HG03103 (cell line): ENCODE measurements at regions not wholly inside any gene's neighbourhood (a gene's known extent, or its start where the extent isn't known, plus 50 kb on each side); places are given as distances from the start of the nearest gene placed in this dataset.
"Not testable (repeated sequence)": the region's sequence is repeated elsewhere in the genome, so short reads cannot be mapped to it uniquely, and the experiment has no call there.

Experiments
- ATAC-seq: cut with Tn5 transposase; IDR thresholded peaks from one replicate; pipeline ENCODE4 v1.9.1; 2021; ENCODE audit warnings: low read depth; ENCODE audit not compliant: unreplicated experiment

DNA sequence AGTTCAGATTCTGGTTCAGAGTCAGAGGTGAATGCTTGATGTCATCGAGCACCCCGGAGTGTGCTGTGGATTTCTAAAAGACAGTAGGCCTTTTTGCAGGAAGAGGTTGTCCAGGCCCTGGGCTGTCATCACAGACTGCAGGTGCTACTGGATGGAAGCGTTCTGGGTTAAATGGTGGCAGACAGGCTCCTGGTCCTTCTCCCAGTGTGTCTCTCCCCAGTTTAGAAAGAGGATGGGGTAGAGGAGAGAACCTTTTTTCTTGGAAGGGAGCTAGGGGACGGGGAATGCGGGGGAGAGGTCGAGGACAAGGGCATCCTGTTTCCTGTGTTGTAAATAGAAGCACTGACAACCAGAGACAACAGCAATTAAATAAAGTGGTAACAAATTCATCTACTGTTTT is 102.3 kb upstream of the NUDT6 start:
- no peak for ATAC-seq

- no peak for ATAC-seq
These were observed 103.0 kb upstream of the NUDT6 start for GRCh38 chr4:123025398-123025797.

GRCh38 chr4:123026015-123026414 is 103.6 kb upstream of the NUDT6 start:
- ATAC-seq, result not testable (repeated sequence)

- no peak for ATAC-seq
These were observed 109.3 kb upstream of the NUDT6 start for GRCh38 chr4:123031664-123032063.

- ATAC-seq, result no peak
These were observed 111.6 kb upstream of the NUDT6 start for GRCh38 chr4:123034023-123034422.

DNA sequence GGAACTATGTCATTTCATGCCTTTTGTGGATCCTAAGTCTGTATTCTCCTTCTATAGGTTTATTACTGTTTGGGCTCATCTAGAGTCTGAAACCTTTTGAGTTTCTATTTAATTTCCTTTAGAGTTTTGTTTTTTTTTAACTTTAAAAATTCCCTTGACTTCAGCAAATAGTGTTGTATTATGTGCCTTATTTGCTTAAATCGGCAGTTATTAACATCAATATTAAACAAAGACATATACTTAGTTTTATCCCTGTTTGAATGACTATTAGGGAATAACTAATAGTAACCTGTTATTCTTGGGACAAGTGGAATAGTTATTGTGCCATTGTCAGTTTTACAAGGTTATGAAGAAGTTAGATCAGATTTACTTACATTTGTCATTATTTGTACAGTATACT is 112.8 kb upstream of the NUDT6 start:
- ATAC-seq, result no peak

DNA sequence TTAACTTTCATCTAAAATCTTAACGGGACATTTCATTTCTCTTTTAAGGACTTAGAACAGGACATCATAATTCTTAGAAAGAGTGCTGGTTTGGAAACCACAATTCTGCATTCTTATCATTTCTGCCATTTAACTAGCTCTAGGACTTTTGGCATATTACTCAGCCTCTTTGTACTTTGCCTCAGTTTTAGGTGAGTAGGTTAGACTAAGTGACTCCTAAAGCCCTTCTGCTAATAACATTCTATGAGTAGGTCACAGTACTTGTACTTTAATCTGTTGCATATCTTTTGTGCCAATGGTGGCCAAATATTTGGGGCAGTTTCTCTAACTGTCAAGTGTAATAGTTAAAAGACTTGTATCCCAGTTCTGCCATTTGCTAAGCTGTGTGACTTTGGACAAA is 115.4 kb upstream of the NUDT6 start:
- ATAC-seq, result no peak

DNA sequence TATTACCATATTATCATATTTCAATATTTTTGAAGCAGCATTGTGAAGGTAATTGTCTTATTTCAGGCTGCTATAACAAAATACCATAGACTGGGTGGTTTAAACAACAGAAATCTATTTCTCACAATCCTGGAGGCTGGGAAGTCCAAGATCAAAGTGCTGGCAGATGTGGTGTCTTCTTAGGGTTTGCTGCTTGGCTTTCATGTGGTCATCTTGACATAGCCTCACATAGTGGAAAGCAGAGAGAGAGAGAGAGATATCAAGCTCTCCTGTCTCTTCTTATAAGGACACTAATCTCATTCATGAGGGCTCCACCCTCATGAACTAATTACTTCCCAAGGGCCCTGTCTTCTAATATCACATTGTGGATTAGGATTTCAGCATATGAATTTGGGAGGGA is 119.7 kb upstream of the NUDT6 start:
- ATAC-seq, result no peak

GRCh38 chr4:123043013-123043412 is 120.6 kb upstream of the NUDT6 start:
- ATAC-seq, result no peak

DNA sequence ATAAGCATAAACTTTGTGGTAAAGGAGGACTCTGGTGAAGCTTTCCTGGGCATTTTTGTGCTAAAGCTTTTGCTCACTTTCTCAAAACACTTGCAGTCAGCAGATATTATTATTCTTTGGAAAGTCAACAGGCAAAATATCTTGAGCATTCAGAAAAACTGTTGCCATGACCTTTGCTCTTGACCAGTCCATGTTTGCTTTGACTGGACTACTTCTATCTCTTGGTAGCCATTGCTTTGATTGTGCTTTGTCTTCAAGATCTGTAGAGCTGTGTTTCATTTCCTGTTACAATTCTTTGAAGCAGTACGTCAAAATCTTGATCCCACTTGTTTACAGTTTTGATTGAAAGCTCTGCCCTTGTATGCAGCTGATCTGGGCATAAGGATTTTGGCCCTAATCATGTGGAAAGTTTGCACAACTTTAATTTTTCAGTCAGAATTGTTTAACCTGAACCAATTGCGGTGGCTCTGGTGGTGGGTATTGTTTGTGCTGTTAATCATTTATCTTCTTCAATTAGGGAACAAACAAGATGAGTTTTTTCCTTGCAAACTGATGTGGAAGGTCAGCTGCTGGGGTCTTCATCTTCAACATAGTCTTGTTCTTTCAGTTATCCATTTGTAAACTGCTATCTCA is 121.5 kb upstream of the NUDT6 start:
- ATAC-seq, result no peak

DNA sequence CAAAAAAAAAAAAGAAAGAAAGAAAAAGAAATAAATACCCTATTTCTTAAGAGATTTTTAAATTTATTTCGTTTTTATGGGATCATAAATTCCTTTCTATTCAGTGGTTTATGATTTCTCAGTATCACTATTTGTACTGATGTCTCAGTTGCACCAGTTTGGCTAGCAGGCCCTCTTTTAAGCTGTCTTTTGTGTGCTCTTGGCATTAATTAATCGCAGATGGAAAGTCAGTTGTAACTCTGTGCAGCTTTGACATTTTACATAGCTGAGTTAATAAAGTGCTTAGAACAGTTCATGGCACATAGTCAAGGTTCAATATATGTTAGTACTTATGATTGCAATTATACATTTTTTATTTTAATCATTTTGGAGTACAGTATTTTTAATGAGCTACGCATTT is 123.7 kb upstream of the NUDT6 start:
- ATAC-seq, result no peak

DNA sequence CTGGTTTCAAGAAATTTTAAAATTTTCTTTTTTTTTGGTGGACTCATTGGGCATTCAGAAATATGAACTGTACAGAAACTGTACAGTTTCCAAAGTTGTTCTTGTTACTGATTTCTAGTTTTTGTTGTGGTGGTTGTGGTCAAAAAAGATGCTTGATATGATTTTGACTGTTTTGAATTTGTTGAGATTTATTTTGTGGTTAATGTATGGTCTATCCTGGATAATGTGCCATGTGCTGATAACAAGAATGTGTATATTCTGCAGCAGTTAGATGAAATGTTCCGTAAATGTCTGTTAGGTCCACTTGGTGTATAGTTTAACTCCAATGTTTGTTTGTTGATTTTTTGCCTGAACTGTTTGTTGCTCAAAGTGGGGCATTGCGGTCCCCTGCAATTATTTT is 127.6 kb upstream of the NUDT6 start:
- no peak for ATAC-seq

GRCh38 chr4:123052007-123052406 is 129.6 kb upstream of the NUDT6 start:
- ATAC-seq, result no peak

- no peak for ATAC-seq
These were observed 133.5 kb upstream of the NUDT6 start for GRCh38 chr4:123055943-123056342.

GRCh38 chr4:123060039-123060770 is 137.8 kb upstream of the NUDT6 start:
- no peak for ATAC-seq

GRCh38 chr4:123064390-123064789 is 142.0 kb upstream of the NUDT6 start:
- no peak for ATAC-seq

GRCh38 chr4:123068081-123068480 is 145.7 kb upstream of the NUDT6 start:
- no peak for ATAC-seq

GRCh38 chr4:123072060-123072459 is 149.7 kb upstream of the NUDT6 start:
- no peak for ATAC-seq

- no peak for ATAC-seq
These were observed 151.3 kb upstream of the NUDT6 start for GRCh38 chr4:123073650-123074049.

DNA sequence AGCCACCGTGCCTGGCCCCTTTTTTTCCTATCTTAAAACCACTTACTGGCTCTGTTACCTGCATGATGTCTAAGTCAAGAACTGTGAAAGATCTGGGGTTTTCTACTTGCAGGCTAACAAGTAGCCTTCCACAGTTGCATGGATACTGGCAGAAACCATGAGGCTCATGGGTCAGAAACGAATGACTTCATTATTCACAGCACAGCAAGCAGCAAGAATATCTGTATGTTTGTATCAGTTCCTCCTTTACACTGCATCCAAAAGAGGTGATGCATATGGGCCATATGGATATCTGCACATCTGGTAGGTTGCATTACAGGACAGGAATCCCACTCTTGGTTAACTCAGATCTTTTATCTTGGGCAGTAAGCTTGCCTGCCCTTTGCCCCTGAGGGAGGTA is 154.9 kb upstream of the NUDT6 start:
- ATAC-seq, result peak; percentile 67

DNA sequence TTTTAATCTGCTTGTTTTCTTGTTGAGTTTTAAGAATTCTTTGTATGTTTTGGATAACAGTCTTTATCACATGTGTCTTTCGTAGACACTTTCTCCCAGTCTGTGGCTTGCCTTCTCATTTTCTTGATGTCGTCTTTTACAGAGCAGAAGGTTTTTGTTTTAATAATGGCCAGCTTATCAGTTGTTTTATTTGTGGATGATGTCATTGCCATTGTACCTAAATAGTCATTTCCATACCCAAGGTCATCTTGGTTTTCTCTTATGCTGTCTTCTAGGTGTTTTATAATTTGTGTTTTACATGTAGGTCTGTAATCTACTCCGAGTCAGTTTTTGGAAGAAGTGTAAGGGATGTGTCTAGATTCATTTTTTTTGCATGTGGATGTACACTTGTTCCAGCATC is 159.6 kb upstream of the NUDT6 start:
- ATAC-seq, result no peak

- ATAC-seq, result peak; percentile 62
These were observed 161.2 kb upstream of the NUDT6 start for GRCh38 chr4:123083646-123084045.
